Lower lobe of right lung (tissue), 2 donors: ENCODE measurements at regions not wholly inside any gene's neighbourhood (a gene's known extent, or its start where the extent isn't known, plus 50 kb on each side); places are given as distances from the start of the nearest gene placed in this dataset.

Source experiments
- ATAC-seq, 2 donors: fragments of 200-7000 bp; cut with Tn5 transposase; one replicate each; pipeline ENCODE4 v1.9.1; 2020 to 2022; ENCODE audit warnings: mild to moderate bottlenecking in 2 of 2, moderate library complexity in 2 of 2
- DNase-seq: peaks from one replicate; pipeline ENCODE4 v3.0.0-alpha.2; 2020
- H3K27ac ChIP-seq: fragments of 200-600 bp; one replicate; pipeline ENCODE4 v1.8.0; 2022
- H3K27me3 ChIP-seq: fragments of 200-600 bp; one replicate; pipeline ENCODE4 v1.8.0; 2022; ENCODE audit warnings: low read depth
- H3K36me3 ChIP-seq: fragments of 200-600 bp; one replicate; pipeline ENCODE4 v1.8.0; 2022; ENCODE audit warnings: mild to moderate bottlenecking
- H3K4me1 ChIP-seq: fragments of 200-600 bp; one replicate; pipeline ENCODE4 v1.8.0; 2022
- H3K4me3 ChIP-seq: fragments of 200-600 bp; one replicate; pipeline ENCODE4 v1.8.0; 2022; ENCODE audit warnings: mild to moderate bottlenecking
- H3K9me3 ChIP-seq: fragments of 200-600 bp; one replicate; pipeline ENCODE4 v1.8.0; 2022
- intact Hi-C: fragments of 100-400 bp; cut with DNase I; formaldehyde crosslinking; loops from one replicate; pipeline ENCODE4 v1.11.0; 2022
- TF ChIP-seq, protein P1 (sequence below): fragments of 200-600 bp; IDR thresholded peaks from one replicate; pipeline ENCODE4 v1.8.0; 2022; ENCODE audit warnings: antibody characterized with exemption, mild to moderate bottlenecking
- donor health status: DM: no; HTN: yes; CAD: no; lungs with severe emphysema.

DNA sequence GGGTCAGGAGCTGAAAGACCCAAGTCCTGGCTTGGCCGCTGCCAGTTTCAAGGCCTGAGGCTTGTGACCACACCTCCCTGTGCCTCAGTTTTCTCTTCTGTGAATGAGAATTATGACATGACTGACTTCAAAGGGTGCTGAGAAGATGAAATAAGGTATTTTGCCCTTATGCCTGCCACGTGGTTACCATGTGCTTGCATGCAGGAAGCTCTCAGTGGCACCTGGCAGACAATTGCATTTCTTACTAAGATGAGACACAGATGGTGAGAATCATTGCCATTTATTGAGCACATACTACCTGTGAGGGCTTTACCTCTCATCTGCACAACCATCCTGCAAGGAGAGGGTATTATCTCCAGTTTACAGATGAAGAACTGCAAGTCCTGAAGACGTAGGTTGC is 69.8 kb downstream of the MRM1 start:
- no peaks in the 10 kb centered on the region for H3K27me3 ChIP-seq
- ATAC-seq: no peak
- DNase-seq: no peak
- H3K36me3 ChIP-seq: no peaks in the 10 kb centered on the region
- intact Hi-C loops: no loop called here
- no peak overlapping the region for H3K27ac ChIP-seq
- H3K4me1 ChIP-seq: no peaks in the 10 kb centered on the region
- TF ChIP-seq, protein P1, sequence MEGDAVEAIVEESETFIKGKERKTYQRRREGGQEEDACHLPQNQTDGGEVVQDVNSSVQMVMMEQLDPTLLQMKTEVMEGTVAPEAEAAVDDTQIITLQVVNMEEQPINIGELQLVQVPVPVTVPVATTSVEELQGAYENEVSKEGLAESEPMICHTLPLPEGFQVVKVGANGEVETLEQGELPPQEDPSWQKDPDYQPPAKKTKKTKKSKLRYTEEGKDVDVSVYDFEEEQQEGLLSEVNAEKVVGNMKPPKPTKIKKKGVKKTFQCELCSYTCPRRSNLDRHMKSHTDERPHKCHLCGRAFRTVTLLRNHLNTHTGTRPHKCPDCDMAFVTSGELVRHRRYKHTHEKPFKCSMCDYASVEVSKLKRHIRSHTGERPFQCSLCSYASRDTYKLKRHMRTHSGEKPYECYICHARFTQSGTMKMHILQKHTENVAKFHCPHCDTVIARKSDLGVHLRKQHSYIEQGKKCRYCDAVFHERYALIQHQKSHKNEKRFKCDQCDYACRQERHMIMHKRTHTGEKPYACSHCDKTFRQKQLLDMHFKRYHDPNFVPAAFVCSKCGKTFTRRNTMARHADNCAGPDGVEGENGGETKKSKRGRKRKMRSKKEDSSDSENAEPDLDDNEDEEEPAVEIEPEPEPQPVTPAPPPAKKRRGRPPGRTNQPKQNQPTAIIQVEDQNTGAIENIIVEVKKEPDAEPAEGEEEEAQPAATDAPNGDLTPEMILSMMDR: no peak
- H3K9me3 ChIP-seq: no peaks in the 10 kb centered on the region
- no peak overlapping the region for H3K4me3 ChIP-seq

DNA sequence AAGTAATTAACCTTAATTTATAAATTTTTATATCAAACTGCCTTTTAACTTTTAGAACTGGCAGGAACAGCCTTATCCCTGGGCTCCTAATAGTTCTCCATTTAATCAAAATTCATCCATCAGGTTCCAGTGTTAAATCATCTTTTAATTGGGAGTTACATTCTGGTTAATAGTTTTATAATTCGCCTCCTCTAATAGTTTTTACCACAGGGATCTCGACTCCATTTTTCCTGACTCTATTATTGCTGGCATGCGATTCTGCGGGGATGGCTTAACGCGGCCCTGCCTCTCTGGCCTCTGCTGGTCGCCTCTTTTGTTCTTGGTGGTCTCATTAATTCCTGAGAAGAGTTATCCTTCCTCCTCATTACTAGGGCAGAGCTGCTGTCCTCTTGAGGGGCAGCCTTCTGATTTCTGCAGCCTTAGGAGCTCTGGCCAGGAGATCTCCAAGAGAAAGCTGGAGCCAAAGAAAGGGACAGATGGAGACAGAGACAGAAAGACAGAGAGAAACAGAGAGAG is 71.1 kb downstream of the MRM1 start:
- TF ChIP-seq, protein P1: no peak
- Histone ChIP-seq H3K4me3 (no peak overlapping the region), H3K4me1 (no peaks in the 10 kb centered on the region), H3K36me3 (no peaks in the 10 kb centered on the region), H3K27me3 (no peaks in the 10 kb centered on the region), H3K27ac (no peak overlapping the region), H3K9me3 (no peaks in the 10 kb centered on the region)
- no peak for ATAC-seq
- intact Hi-C loops: no loop called here
- no peak for DNase-seq

DNA sequence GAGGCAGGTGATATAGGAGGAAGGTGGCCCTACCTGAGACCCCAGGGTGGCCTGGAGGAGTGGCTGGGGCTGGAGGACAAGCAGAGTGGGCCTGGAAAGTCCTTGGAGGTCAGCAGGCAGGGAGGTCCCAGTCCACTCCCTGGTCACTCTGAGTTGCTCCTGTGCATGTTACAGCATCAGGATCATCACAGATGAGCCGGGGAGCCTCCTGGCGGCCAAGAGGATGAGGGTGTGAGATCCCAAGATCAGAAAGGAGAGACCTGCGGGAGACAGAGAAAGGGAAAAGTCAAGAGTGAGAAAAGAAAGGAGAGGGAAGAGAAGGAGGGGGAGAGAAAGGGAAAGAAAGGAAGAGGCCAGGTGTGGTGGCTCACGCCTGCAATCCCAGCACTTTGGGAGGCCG is 71.7 kb downstream of the MRM1 start:
- Histone ChIP-seq H3K27me3 (no peaks in the 10 kb centered on the region), H3K27ac (no peak overlapping the region), H3K4me3 (no peak overlapping the region), H3K4me1 (no peaks in the 10 kb centered on the region), H3K36me3 (no peaks in the 10 kb centered on the region), H3K9me3 (no peaks in the 10 kb centered on the region)
- no peak for DNase-seq
- intact Hi-C loops: no loop called here
- no peak for ATAC-seq
- TF ChIP-seq, protein P1: no peak

DNA sequence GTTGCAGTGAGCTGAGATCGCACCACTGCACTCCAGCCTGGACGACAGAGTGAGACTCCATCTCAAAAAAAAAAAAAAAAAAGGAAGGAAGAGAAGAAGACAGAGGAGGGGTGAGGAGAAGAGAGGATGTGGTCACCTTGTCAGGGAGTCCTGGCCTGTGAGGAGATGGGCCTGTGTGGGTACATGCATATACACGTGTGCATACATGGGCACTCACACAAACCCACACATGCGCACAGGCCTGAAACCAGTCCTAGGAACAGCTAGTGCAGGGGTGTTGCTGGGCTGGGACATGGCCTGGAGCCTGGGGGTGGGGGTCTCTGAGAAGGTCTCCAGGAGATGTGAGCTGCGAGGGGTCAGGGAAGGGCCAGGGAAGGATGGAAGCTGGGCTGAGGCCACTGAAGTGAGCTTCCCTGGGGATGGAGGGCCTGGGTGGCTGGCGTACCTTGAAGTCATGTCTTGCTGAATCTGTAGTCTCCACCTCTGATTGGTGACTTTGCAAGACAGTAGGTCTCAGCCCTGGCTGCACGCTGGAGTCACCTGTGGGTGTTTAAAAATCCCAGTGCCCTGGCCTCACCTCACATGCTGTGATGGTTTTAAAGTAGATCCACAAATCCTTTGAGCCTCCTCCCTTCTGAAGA is 72.4 kb downstream of the MRM1 start:
- Histone ChIP-seq H3K4me3 (no peak overlapping the region), H3K27ac (no peak overlapping the region), H3K4me1 (no peaks in the 10 kb centered on the region), H3K27me3 (no peaks in the 10 kb centered on the region), H3K36me3 (no peaks in the 10 kb centered on the region), H3K9me3 (no peaks in the 10 kb centered on the region)
- intact Hi-C loops: no loop called here
- no peak for ATAC-seq
- DNase-seq: no peak
- TF ChIP-seq, protein P1: no peak

DNA sequence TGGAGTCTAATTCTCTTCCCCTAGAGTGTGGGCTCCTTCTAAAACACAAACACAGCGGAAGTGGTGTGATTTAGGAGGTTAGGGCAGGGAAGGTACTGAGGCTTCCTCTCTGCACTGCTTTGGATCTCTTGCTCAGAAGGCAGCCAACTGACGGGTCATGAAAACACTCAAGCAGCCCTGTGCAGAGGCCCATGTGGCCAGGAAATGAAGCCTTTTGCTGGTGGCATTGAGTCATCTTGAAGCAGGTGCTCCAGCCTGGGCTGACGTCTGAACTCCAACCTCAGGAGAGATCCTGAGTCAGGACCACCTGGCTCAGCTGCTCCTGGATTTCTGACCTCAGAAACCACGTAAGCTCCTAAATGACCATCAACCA is 72.9 kb downstream of the MRM1 start:
- intact Hi-C loops: no loop called here
- DNase-seq (no peak), ATAC-seq (no peak)
- H3K27ac ChIP-seq: no peak overlapping the region
- H3K4me1 ChIP-seq: no peaks in the 10 kb centered on the region
- TF ChIP-seq, protein P1: no peak
- H3K9me3 ChIP-seq: no peaks in the 10 kb centered on the region
- no peaks in the 10 kb centered on the region for H3K27me3 ChIP-seq
- no peaks in the 10 kb centered on the region for H3K36me3 ChIP-seq
- no peak overlapping the region for H3K4me3 ChIP-seq
